Left lung (tissue), 4 donors: ENCODE measurements at regions not wholly inside any gene's neighbourhood (a gene's known extent, or its start where the extent isn't known, plus 50 kb on each side); places are given as distances from the start of the nearest gene placed in this dataset.
"Not testable (repeated sequence)": the region's sequence is repeated elsewhere in the genome, so short reads cannot be mapped to it uniquely, and the experiment has no call there.

Source experiments
- ATAC-seq: fragments of 200-7000 bp; cut with Tn5 transposase; one replicate; pipeline ENCODE4 v1.9.1; 2020; ENCODE audit warnings: moderate library complexity
- DNase-seq, 4 donors: peaks; one replicate each; pipeline ENCODE4 v3.0.0-alpha.2; 2013 to 2020
- H3K27ac ChIP-seq, 2 donors: fragments of 200-600 bp; sonication (generic) in 1 of 2; one replicate each; pipeline versions ENCODE4 v1.5.0 to v1.8.0; 2020 to 2021
- H3K27me3 ChIP-seq, 2 donors: fragments of 200-600 bp; sonication (generic) in 1 of 2; one replicate each; pipeline versions ENCODE4 v1.5.0 to v1.8.0; 2020 to 2021
- H3K36me3 ChIP-seq, 2 donors: fragments of 200-600 bp; sonication (generic) in 1 of 2; one replicate each; pipeline versions ENCODE4 v1.5.0 to v1.8.0; 2020 to 2021
- H3K4me1 ChIP-seq, 2 donors: fragments of 200-600 bp; one replicate each; pipeline ENCODE4 v1.8.0; 2021
- H3K4me3 ChIP-seq, 2 donors: fragments of 200-600 bp; sonication (generic) in 1 of 2; one replicate each; pipeline versions ENCODE4 v1.5.0 to v1.8.0; 2020 to 2021; ENCODE audit warnings: mild to moderate bottlenecking in 1 of 2
- H3K9me3 ChIP-seq, 2 donors: fragments of 200-600 bp; sonication (generic) in 1 of 2; one replicate each; pipeline versions ENCODE4 v1.5.0 to v1.8.0; 2020 to 2021
- intact Hi-C, 2 donors: fragments of 100-400 bp; cut with DNase I; formaldehyde crosslinking; loops; one replicate each; pipeline versions ENCODE4 v1.11.2 to v1.14.2; 2022
- TF ChIP-seq, protein P1 (sequence below), 2 donors: fragments of 200-600 bp; sonication (generic) in 1 of 2; IDR thresholded peaks; one replicate each; pipeline versions ENCODE4 v1.5.0 to v1.8.0; 2021; ENCODE audit warnings: antibody characterized with exemption in 2 of 2
- donor health status: DM: no; HTN: yes; CAD: no.
- donor health status: DM: no; HTN: no; CAD: no.

DNA sequence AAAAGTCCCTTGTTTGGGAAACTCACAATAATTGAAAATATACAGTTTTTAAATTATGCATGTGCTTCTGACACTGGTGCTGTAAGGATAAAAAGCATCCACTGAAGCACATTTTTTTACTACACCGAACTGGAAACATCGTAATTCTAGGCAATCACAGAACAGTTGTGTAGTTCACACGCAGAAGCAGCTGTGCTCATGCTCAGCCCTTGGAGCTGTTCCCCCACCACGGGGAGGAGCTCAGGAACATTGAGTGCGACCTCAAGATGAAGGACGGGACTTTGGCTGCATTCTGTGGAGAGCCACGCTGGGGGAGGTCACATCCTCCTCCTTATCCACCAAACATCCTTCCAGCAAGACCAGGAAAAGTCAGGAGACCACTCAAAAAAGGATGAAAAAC, 466.3 kb upstream of the CDH4 start:
- no peak overlapping the region for H3K4me3 ChIP-seq
- H3K27ac ChIP-seq: no peak overlapping the region
- H3K4me1 ChIP-seq: no peaks in the 10 kb centered on the region
- intact Hi-C loops: no loop called here
- no peak for DNase-seq
- ATAC-seq: no peak
- H3K27me3 ChIP-seq: no peaks in the 10 kb centered on the region
- H3K9me3 ChIP-seq: no peaks in the 10 kb centered on the region
- no peaks in the 10 kb centered on the region for H3K36me3 ChIP-seq
- TF ChIP-seq, protein P1, sequence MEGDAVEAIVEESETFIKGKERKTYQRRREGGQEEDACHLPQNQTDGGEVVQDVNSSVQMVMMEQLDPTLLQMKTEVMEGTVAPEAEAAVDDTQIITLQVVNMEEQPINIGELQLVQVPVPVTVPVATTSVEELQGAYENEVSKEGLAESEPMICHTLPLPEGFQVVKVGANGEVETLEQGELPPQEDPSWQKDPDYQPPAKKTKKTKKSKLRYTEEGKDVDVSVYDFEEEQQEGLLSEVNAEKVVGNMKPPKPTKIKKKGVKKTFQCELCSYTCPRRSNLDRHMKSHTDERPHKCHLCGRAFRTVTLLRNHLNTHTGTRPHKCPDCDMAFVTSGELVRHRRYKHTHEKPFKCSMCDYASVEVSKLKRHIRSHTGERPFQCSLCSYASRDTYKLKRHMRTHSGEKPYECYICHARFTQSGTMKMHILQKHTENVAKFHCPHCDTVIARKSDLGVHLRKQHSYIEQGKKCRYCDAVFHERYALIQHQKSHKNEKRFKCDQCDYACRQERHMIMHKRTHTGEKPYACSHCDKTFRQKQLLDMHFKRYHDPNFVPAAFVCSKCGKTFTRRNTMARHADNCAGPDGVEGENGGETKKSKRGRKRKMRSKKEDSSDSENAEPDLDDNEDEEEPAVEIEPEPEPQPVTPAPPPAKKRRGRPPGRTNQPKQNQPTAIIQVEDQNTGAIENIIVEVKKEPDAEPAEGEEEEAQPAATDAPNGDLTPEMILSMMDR (IDR thresholded peaks at IDR 0.05): no peak

DNA sequence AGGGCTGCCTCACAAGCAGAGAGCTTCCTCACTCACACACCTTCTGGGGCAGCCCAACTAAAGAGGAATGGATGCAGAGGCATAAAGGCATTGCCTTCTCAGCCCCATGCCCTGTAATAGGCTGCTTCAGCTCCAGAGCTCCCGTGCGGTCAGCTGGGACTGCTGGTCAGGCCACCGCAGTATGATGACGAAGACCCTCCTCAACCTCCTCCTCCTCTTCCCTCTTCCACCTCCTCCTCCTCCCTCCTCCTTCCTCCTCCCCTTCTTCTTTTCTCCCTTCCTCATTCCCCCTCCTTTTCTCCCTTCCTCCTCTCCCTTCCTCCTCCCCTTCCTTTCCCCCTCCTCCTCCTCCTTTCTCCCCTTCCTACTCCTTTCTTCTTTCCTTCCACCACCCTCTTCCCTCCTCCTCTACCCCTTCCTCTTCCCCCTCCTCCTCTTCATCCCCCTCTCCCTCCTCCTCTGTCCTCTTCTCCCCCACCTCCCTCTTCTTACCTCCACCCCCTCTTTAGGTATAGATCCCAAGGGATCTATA, 465.3 kb upstream of the CDH4 start:
- TF ChIP-seq, protein P1 (IDR thresholded peaks at IDR 0.05): no peak
- H3K27ac ChIP-seq: no peak overlapping the region
- H3K9me3 ChIP-seq: no peaks in the 10 kb centered on the region
- no peak overlapping the region for H3K4me3 ChIP-seq
- H3K4me1 ChIP-seq: no peaks in the 10 kb centered on the region
- ATAC-seq (no peak), DNase-seq (no peak)
- peaks cover 0 to 5% of the 10 kb centered on the region in 2 donors for H3K27me3 ChIP-seq
- H3K36me3 ChIP-seq: no peaks in the 10 kb centered on the region
- intact Hi-C loops: no loop called here

DNA sequence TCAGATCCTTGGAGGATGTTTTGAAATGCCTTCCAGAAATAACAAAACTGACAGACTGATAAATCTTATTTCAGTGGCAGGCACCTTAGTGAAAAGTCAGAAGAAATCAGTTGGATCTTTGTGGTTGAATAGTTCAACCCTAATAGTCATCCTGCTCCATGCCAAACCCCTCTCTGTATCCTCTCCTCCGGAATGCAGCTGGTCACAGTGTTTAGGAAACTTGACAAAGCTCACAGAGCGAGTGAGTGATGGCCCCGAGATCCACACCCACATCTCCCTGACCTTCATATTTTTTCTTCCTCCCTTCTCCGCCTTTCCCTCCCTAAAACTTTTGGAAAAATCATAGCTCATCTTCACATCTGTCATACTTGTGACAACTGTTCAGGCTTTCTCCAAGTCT, 464.8 kb upstream of the CDH4 start:
- Histone ChIP-seq H3K4me1 (no peaks in the 10 kb centered on the region), H3K27me3 (peaks cover 0 to 5% of the 10 kb centered on the region in 2 donors), H3K36me3 (no peaks in the 10 kb centered on the region), H3K27ac (no peak overlapping the region), H3K4me3 (no peak overlapping the region), H3K9me3 (no peaks in the 10 kb centered on the region)
- DNase-seq: no peak
- intact Hi-C loops: no loop called here
- ATAC-seq: no peak
- TF ChIP-seq, protein P1 (IDR thresholded peaks at IDR 0.05): no peak

DNA sequence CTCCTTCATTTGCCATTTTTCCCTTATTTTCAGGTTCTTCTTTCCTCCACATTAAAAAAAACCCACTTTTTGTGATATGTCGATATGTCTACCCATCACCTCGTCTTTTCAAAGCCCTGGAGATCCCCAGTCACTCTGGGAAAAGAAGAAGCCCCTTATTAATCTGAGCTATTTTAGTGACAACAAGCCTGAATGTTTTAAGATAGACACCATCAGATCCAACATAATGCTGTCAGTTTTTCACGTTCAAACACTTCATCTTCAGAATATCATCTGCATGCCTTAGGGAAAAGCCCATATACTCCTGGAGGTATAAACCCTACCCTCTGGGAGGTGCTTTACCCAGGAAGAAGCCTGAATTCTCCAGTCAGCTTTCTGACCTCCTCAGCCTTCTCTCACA, 464.0 kb upstream of the CDH4 start:
- H3K27ac ChIP-seq: no peak overlapping the region
- H3K36me3 ChIP-seq: no peaks in the 10 kb centered on the region
- H3K27me3 ChIP-seq: peaks cover 0 to 5% of the 10 kb centered on the region in 2 donors
- TF ChIP-seq, protein P1 (IDR thresholded peaks at IDR 0.05): no peak
- no peaks in the 10 kb centered on the region for H3K4me1 ChIP-seq
- H3K4me3 ChIP-seq: no peak overlapping the region
- ATAC-seq (no peak), DNase-seq (no peak)
- intact Hi-C loops: no loop called here
- H3K9me3 ChIP-seq: no peaks in the 10 kb centered on the region

DNA sequence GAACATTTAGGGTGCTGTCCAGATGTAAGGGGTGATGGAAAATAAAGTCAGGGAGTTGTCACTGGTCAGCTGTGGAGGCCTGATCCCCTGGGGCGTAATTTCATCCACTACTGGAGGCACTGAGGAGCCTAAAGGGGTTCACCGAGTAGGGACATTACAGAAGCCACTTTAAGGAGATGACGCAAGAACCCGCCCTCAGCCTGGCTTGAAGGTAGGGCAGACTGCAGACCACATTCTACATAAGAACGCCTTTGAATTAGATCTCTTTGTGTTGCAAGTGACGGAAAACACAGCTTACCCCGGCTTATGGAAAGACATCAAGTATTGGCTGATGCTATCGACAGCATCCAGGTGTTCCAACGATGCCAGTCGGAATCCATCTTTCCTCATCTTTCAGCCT, 462.7 kb upstream of the CDH4 start:
- DNase-seq: no peak
- Histone ChIP-seq H3K36me3 (no peaks in the 10 kb centered on the region), H3K27ac (no peak overlapping the region), H3K9me3 (no peaks in the 10 kb centered on the region), H3K4me1 (no peaks in the 10 kb centered on the region), H3K4me3 (no peak overlapping the region), H3K27me3 (peaks cover 0 to 5% of the 10 kb centered on the region in 2 donors)
- intact Hi-C loops: no loop called here
- no peak for ATAC-seq
- TF ChIP-seq, protein P1 (IDR thresholded peaks at IDR 0.05): no peak

DNA sequence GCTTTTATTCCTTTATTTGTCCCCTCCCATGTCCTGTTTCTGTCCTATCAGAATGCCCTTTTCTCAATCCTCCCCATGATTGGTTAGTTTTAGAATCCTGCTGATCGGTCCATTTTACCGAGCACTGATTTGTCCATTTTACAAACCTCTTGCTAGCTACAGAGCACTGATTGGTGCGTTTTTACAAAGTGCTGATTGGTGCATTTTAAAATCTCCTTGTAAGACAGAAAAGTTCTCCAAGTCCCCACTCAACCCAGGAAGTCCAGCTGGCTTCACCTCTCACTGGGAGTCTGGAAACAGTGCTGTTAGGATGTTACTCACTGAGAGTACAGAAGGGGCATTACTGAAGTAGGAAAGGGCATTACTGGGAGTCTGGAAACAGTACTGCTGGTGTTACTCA, 461.7 kb upstream of the CDH4 start:
- intact Hi-C loops: not testable (repeated sequence)

More for the DNA sequence above, 461.7 kb upstream of the CDH4 start:
- not testable (repeated sequence) for H3K27ac ChIP-seq, ATAC-seq, H3K9me3 ChIP-seq, DNase-seq, H3K4me1 ChIP-seq, H3K36me3 ChIP-seq, H3K27me3 ChIP-seq, H3K4me3 ChIP-seq
